ENCODE measurements at regions not wholly inside any gene's neighbourhood (a gene's known extent, or its start where the extent isn't known, plus 50 kb on each side); places are given as distances from the start of the nearest gene placed in this dataset.

- no peak overlapping the region for H3K4me3 ChIP-seq (ENCODE audit: low read depth, low read length)
- TF ChIP-seq CTCF (IDR thresholded peaks at IDR 0.05; ENCODE audit: low read depth, low read length, missing control alignments), result no peak
- no peak for DNase-seq (ENCODE audit: low read depth)
Measured at GRCh38 chr6:77299931-77300330, 163.4 kb downstream of the HTR1B start.

GRCh38 chr6:77298283-77298682 lies 165.0 kb downstream of the HTR1B start:
- H3K4me3 ChIP-seq (ENCODE audit: low read depth, low read length), result no peak overlapping the region
- no peak for TF ChIP-seq CTCF (IDR thresholded peaks at IDR 0.05; ENCODE audit: low read depth, low read length, missing control alignments)
- no peak for DNase-seq (ENCODE audit: low read depth)

GRCh38 chr6:77292564-77293546 lies 170.4 kb downstream of the HTR1B start:
- no peak for DNase-seq (ENCODE audit: low read depth)
- no peak for TF ChIP-seq CTCF (IDR thresholded peaks at IDR 0.05; ENCODE audit: low read depth, low read length, missing control alignments)
- H3K4me3 ChIP-seq (ENCODE audit: low read depth, low read length), result no peak overlapping the region

DNA sequence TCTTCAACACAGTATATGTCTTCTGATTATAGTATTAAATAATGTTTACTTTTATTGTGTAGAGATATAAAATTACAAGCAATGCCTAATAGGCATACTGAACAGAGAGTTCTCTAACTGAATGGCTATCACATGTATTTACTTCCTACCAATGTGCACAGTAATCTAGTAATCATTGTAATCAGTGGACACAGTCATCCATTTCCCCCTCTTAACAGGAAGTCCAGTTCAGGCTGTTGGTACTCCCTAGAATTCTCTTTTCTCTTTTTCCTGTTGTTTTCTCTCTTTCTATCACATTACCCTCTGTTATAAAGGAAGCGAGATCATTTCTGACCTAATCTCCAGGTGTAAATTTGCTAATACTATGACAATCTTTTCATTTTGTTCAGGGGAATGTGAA lies 172.5 kb downstream of the HTR1B start:
- no peak overlapping the region for H3K4me3 ChIP-seq (ENCODE audit: low read depth, low read length)
- TF ChIP-seq CTCF (IDR thresholded peaks at IDR 0.05; ENCODE audit: low read depth, low read length, missing control alignments), result no peak

GRCh38 chr6:77286541-77286940 lies 176.8 kb downstream of the HTR1B start:
- no peak for TF ChIP-seq CTCF (IDR thresholded peaks at IDR 0.05; ENCODE audit: low read depth, low read length, missing control alignments)

More for the DNA sequence above, 172.5 kb downstream of the HTR1B start:
- DNase-seq (ENCODE audit: low read depth), result no peak

GRCh38 chr6:77273929-77274328 lies 189.4 kb downstream of the HTR1B start:
- no peak overlapping the region for H3K4me3 ChIP-seq (ENCODE audit: low read depth, low read length)
- no peak for DNase-seq (ENCODE audit: low read depth)
- no peak for TF ChIP-seq CTCF (IDR thresholded peaks at IDR 0.05; ENCODE audit: low read depth, low read length, missing control alignments)

More at GRCh38 chr6:77286541-77286940, 176.8 kb downstream of the HTR1B start:
- H3K4me3 ChIP-seq (ENCODE audit: low read depth, low read length), result no peak overlapping the region
- no peak for DNase-seq (ENCODE audit: low read depth)
